Stimulated activated CD4-positive, alpha-beta T cell treated with anti-CD3 and anti-CD28 coated beads, Interleukin-1b, Interleukin-23, amount 100 ng/mL, for 24 hours (primary cell): ENCODE measurements at regions not wholly inside any gene's neighbourhood (a gene's known extent, or its start where the extent isn't known, plus 50 kb on each side); places are given as distances from the start of the nearest gene placed in this dataset.

Experiments used
- DNase-seq, 4 experiments: peaks; one replicate each; pipeline ENCODE4 v3.0.0-alpha.2; 2020; ENCODE audit warnings: low read depth in 4 of 4, low spot score in 1 of 4

DNA sequence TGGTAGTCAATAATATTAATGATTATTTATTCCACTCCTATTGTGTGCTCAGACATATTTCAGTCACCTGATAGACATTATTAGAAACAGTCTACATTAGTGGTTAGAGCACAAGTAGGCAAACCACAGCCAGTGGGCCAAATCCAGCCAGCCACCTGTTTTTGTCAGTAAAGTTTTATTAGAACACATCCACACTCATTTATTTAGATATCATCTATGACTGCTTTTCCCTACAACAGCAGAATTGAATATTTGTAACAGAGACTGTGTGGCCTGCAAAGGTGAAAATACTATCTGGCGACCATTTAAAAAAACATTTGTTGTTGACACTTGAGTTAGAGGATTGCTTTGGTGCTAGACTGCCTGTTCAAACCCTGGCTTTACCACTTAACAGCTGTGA, 220.0 kb upstream of the ZFP64 start:
- no peak for DNase-seq

DNA sequence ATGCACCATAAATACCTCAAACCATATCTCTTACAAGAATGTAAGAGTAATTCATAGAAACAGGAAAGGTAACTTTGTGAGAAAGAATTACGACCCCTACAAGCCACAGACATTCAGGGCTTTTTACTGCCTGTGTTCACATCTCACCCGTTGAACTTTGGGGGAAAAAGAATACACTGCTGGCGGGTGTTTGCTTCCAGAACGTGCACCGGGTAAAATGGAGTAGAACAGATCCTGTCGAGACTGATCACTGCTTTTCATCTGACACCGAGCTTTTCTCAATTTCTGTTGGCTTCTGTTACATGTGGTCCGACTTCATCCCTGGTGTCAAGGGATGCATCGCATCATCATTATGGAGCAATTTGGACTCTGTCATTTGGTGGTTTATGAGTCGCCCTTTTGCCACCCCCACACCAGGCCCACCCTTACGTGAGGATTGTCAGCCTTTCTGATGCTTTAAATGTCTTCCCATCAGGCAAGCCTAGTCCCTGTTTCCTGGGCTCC, 219.2 kb upstream of the ZFP64 start:
- DNase-seq: no peak

DNA sequence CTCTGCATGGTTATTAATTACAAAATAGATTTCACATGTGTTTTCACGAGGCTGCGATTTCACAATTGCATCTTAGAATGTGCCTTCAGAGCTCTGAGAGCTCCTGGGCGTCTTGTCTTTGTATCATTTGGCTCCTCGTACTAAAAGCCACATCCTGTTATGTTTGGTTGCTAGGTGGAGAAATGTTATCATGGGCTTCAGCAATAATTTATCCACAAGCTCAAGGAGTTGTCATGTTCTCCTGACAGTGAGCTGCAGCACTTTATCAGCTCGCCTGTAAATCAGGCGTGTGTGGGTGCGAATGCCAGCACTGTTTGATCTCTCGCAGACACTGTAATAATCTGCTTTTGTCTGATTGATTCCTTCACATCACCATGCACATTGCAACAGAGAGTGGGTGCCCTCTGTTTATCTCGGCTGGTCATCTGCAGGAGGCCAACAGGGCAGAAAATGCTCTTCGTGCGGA, 218.6 kb upstream of the ZFP64 start:
- DNase-seq: no peak

DNA sequence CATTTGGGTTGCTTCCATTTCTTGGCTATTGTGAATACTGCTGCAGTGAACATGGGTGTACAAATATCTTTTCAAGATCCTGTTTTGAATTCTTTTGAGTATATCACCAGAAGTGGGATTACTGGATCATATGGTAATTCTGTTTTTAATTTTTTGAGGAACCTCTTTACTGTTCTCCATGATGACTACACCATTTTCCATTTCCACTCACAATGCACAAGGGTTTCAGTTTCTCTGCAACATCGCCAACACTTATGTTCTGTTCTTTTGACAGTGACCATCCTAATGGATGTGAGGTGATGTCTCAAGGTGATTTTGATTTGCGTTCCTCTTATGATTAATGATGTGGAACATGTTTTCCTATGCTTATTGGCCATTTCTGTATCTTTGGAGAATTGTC, 214.4 kb upstream of the ZFP64 start:
- no peak for DNase-seq

DNA sequence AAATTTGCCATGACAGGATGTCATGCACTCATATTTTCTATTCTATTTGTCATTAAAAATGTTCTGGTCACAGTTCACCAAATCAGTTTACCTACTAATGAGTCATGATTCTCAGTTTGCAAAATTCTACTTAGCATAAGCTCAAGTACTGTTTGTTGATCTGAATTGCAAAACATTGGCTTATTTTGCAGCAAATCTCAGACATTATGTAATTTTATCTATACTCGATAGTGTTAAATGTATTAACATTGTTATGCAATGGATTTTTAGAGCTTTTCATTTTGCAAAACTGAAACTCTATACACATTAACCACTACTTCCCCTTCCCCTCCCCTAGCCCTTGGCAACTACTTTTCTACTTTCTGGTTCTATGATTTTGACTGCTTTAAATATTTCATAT, 213.8 kb upstream of the ZFP64 start:
- DNase-seq: no peak

DNA sequence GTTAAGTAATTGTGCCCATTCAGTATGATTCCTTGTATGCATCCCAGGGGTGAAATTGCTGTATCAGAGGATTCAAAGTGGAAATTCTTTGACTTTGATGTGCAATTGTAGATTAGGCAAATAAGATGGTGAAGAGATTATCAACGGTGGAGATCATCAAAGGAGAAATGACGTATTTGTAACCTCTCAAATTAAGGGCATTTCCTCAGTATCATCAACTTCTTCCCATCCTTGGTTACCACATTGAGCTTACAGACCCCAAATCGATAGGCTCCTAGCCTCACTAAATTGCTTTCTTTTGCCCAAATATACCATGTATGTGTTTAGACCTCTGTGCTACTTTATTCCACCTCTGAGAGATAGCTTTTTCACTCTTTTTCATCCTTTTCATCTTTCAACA, 213.1 kb upstream of the ZFP64 start:
- no peak for DNase-seq

DNA sequence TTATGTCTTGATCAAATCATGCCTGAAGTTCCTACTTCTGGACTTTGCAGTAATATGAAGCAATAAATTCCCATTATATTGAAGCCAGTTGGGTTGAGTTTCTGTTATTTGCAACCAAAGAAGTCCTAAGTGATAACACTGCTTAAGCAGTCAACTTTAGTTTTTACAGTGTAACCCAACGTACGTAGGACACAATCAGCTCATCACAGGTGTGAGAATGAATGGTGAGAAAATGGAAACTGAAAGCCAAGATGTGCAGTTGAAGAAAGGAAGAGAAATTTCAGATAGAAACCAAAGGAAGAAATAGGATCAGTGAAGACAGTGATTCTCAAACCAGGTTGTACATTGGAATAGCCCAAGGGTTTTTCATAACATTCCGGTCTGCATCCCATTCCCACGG, 211.4 kb upstream of the ZFP64 start:
- DNase-seq: no peak

DNA sequence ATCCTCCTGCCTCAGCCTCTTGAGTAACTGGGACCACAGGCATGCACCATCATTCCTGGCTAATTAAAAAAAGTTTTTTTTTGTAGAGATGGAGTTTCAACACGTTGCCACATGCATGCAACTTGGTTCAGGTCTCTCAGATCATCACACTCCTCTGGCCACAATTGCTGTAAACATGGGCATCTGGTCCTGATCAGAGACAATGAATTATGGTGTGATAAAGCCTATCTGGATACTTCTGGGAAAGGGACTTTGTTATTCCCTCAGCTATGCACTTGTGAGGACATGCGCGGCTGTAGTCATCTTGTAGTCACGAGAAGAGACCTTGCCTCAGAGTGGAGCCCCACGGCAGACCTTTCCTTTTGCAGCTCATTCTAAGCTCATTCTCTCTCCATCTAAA, 210.9 kb upstream of the ZFP64 start:
- no peak for DNase-seq

DNA sequence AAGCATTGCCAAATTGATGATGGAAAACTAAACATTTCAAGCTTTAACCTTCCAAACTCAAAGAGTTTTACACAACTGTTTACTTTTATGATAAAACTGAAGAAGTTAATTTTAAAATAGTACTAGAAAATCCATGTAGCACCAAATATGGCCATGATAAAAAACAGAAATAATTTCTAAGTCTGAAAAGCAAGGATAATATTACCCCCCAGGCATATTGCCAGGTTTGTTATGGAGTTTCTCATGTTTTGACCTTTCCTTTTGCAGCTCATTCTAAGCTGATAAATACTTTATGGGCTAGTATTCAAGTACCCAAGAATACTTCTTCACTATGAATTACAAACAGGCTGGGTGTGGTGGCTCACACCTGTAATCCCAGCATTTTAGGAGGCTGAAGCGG, 209.9 kb upstream of the ZFP64 start:
- DNase-seq: no peak

DNA sequence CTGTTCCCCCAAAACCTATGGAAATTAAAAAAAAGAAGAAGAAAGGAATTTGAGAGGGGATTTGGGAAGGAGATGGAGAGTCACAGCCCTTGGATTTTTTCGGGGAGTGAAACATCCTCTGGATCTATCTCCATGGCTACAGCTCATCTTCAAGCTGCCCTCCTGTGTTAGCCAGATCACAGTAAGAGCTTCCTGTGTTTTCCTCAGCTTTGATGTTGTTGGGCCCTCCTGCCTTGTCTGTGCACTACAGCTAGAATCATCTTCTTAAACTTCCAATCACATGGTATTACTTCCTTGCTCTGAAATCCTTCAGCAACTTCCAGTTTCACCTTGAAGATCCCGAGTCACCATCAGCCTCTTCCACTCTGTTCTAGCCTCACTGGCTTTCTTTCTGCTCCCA, 207.8 kb upstream of the ZFP64 start:
- DNase-seq: no peak

DNA sequence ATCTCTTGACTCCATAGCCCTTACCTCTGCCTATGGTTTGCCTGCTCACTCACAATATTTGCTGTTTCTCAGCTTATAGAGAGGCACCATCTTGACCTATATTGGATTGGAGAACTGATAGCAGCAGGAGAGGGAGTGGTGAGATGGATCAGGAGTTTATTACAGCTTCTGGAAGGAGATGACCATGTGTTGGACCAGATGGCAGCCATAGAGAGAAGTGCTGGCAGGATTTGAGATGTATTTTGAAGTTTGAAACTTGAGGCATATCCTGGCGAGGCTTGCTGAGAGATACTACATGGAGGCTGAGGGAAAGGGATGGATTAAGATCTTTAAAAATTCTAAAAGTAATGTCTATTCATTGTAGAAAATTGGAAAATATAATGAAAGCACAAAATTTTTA, 198.0 kb upstream of the ZFP64 start:
- no peak for DNase-seq

DNA sequence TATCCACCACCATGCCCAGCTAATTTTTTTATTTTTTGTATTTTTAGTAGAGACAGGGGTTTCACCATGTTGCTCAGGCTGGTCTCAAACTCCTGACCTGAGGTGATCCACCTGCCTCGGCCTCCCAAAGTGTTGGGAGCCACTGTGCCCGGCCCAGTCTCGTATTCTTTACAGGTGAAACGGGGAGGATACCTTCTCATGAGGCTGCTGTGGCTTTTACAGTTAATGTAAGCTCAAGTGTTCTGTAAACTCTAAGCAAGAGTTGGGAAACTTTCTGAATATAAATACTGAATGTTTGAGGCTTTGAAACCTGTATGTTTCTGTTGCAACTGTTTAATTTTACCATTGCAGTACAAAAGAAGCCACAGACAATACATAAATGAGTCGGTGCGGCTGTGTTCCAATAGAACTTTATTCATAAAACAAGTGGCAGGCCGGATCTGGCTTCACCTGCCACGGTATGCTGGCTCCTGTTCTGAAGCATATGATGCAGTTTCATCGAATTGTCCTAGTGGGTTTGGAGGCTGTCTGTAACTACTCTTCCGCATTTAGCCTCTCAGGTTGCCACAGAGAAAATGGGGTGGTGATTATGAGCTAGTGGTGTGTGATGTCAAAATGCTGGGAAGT, 192.5 kb upstream of the ZFP64 start:
- DNase-seq: no peak

DNA sequence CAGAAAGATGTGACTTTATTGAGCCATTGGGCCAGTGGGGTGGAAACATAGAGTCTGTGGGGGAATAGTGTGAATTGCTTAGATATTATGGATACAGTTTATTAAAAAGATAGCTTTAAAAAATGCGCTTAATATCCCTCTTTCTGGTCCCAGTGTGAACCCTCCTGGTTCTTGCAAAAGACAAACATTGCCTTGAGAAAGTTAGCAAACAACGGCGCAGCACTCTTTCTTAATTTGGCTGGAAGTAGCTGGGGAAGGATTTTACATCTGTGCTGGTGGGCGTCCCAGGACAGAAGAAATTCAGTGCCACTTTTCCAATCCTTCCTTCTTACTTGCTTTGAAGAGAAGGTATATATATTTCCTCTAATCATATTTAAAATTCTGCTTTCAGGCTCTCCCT, 191.4 kb upstream of the ZFP64 start:
- DNase-seq: no peak

DNA sequence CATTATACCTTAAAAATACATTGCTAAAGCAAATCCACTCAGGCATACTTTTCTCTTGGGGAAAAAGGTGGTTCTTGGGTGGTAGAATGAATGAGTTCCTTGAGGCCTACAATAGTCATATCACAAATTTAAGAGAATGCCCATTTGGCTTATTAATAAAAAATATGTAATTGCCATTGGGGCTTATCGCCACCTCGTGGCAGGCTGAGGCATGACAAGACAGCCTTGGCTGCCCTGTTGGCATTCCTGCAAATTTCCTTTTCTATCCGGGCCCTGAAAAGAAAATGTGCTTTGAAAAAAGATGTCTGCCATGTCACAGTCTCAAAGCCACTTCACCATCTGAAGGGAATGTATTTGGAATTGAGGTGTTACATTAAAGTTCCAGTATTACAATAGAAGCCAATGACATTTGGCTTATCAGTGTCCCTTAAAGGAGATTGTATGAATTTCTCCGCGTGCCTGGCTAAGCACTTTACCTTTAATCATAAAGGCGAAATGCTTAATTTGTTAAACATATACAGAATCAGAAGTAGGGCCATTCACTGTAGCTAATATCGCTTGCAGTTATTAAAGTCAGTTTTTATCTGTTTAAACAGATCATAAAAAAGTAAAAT, 188.3 kb upstream of the ZFP64 start:
- peak; percentile 9 to 25 (median 14) for DNase-seq

DNA sequence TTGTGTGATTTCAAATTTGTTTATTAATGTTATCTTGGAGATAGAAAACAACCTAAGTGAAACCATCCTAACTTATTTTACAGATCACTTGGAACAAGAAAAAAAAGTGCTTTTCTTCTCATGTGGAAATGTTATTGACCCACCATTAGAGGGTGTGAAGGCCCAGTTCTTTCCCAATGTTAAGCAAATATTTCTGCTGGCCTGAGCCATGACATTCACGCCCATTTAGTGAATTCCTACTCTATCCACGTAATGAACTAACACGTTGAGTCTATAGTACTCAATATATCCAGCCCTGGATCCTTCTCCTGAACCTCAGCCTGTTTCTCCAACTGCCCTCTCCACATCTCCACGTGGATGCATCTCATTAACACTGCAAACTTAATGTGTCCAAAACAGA, 180.6 kb upstream of the ZFP64 start:
- DNase-seq: no peak

DNA sequence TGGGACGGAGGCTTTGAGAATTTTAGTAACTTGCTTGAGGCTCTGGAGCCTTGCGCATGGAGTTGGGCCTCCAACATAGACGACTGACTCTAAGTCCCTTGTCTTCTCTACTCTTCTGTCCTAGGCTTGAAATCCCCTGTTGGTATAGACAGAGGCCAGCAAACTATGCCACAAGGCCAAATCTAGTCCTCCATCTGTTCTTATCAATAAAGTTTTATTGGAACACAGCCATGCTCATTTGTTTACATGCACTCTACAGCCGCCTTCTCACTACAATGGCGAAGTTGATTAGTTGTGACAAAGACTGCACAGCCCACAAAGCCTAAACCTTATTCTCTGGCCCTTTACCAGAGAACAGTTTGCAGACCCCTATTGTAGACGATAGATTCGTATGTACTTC, 174.1 kb upstream of the ZFP64 start:
- no peak for DNase-seq

DNA sequence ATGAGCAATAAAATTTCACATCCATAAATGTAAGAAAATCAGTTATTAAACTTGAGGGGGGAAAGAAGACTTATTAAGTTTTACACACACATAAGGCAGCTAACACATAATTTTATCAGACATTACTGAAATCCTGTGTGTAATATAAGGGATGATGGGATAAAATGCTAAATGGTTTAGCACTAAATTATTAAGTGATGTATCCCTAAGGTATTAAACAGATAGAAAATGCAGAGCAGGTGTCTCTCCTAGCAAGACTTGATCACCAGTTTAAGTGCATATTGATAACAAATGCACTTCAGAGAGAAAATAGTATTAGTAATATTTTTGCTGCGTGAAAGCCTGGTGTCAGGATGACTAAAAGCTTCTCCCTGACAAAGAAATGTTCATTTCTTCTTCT, 172.8 kb upstream of the ZFP64 start:
- no peak for DNase-seq

DNA sequence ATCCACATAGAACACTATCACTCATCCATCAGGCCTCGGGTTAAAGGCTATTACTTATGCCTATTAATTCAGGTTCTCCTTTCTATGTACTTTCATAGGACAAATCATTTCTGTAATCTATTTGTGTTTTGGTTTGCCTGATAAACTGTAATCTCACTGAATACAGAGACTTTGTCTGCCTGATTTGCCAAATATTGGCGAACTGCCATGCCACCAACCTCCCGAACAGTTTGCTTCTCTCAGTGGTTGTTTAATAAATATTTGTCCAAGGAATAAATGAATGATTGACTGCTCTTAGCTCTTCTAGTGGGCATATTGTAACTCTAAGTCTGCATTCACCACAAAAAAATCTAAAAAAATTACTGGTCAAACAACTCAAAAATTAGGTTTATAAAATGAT, 170.1 kb upstream of the ZFP64 start:
- no peak for DNase-seq

DNA sequence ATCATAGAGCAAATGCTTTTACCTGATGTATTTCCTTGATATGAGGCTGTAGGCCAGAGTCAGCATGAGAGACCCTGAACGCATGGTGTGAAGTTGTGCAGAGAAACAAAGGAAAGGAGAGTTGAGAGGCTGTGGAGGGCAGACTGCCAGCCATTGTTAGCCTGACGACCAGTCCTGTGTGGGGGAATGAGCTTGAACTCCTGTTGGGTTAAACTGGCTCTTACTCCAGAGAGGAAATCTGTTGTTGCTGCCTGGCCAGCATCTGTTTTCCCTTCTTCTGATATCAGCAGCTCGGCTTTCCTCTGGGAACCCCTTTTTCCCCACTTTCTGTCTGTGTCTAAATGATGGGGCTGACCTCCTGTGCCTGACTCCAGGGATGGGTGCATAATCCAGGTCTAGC, 158.2 kb upstream of the ZFP64 start:
- DNase-seq: no peak

DNA sequence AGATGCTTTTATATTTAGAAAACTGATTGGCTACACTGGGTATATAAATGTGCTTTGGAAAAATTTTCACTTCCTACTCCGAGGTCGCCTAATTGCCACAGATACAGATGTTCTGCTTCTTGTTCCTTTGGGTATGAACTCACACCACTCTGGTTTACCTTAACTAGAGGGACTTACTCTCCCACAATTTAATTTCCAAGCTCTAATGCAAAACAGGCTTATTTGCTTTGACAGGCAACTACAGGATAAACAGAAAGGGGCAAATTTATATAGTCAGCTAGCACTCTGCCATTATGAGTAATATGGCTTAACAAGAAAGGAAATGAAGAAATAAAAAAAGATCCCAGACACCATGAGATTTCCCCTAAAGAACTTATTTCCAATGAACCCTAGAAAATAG, 156.9 kb upstream of the ZFP64 start:
- DNase-seq: no peak

DNA sequence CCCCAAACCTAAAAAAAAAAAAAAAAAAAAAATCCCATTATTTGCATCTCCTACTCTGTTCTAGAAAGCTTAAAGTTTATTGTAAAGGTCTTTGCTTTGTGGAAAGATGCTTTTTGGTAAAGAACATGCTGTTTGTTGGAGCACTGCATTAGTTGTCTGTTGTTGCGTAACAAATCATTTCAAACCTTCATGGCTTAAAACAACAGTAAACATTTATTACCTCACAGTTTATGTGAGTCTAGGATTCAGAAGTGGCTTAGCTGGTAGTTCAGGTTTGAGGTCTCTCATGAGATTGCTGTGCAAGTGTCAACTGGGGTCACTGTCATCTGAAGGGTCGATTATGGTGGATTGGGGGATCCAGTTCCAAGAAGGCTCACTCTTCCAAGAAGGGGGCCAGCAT, 155.2 kb upstream of the ZFP64 start:
- DNase-seq: no peak

DNA sequence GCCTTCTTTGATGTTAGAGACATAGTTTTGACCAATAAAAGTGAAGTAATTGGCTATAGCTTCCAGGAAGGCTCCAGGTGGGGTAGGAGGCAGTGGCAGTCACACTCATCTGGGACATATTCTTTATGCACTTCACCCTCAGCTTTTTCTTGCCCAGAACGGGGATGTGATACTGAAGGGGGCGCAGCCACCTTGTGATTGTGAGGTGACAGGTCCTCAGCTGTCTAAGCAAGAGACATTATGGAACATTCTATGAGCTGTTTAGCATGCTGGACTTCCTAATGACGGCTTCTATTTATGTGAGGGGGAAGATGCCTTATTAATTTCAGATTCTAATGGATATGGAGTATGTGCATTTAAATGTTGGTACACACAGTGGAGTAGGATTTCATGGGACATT, 151.3 kb upstream of the ZFP64 start:
- no peak for DNase-seq

DNA sequence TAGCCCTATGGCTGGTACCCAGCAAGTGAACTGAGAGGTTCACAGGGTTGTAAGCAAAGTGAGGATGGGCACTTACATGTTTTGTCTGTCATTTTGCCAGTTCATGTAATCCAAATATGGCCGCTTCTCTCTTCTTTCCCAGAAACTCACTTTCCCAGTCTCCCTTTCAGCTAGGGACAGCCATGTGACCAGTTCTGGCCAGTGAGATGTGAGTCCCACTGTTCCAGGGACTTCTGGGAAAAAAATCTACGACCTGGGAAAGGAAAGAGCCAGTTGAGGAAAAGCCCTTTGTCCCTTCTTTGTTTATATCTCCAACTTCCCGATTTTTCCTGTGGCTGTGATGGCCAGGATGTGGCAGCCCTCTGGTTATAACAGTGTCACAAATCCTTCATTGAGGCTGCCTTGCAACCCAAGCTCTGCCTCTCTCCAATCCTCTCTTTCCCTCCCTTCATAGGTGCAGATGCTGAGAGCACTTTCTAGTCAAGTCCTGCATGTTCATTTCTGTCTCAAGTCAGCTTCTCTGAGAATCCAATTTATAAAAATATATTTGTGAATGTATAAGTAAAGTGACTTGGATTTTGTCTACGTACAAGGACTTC, 148.6 kb upstream of the ZFP64 start:
- DNase-seq: no peak
